GM19239 (cell line): ENCODE measurements at regions not wholly inside any gene's neighbourhood (a gene's known extent, or its start where the extent isn't known, plus 50 kb on each side); places are given as distances from the start of the nearest gene placed in this dataset.

Source experiments
- DNase-seq: peaks from one replicate; pipeline ENCODE4 v3.0.0; 2011; ENCODE audit warnings: low spot score; ENCODE audit not compliant: insufficient read length
- FAIRE-seq: peaks from 2 replicates; lab custom pipeline; 2011; peaks lifted over from hg19 to GRCh38; lab: Jason Lieb, UNC

DNA sequence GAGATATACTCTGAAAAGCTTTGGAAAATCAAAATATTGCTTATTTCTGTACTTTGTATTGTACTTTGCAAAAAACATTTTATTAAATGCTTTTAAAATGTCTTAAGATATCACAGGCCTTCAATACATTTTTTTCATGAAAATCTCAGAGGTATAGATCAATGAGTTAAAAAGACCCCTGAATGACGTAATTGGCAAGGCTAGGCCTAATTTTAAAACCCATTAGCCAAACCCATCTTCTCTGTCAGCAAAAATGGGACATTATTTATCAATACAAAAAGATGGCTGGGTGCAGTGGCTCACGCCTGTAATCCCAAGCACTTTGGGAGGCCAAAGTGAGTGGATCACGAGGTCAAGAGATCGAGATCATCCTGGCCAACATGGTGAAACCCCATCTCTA, 84.8 kb upstream of the PAK5 start:
- DNase-seq (no peak), FAIRE-seq (no peak)

DNA sequence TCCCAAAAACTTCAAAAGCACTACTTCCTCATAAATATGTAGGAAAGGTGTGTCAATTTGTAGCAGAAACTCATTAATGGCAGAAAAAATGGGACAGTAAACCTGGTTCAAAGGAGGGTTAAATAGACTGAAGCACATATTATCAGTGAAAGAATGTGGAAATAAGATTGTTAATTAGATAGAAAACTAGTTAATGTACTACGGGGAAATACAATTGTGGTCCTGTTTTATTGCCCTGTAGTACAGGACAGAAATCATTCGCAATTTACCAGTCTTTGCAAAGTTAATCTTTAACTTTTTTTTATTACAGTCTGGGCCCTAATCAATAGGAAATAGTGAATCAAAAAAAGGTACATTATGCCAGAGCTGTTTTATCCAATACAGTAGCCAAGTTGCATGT, 82.0 kb upstream of the PAK5 start:
- FAIRE-seq: no peak

DNA sequence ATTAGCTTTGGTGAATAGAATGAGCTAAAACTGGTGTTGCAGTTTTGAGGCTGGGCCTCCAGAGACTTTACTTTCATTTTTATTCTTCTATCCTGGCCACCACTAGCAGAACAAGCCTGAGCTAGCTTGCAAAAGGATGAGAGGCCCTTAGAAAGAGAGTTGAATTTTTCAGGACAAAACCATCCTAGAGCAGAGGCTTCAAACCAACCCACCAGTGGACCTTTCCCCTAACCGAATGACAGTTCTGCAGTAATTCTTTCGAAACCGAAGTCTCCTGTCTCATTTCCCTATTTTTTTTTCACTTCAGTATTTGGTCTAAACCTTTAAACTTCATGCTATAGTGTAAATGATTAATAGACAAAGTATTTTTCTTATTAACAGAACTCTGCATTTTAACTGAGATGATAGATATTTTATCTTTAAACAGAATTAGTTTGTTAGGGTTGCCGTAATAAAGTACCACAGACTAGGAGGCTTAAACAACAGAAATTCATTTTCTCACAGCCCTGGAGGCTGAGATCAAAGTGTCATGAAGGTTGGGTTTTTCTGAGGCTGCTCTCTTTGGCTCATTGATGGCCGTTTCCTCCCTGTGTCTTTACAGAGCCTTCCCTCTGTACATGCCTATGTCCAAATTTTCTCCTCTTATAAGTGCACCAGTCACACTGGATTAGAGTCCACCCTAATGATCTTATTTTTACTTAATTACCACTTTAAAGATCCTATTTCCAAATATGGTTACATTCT, 80.6 kb upstream of the PAK5 start:
- FAIRE-seq (peak; percentile 64), DNase-seq (peak; percentile 39)

More for the DNA sequence above, 82.0 kb upstream of the PAK5 start:
- no peak for DNase-seq

DNA sequence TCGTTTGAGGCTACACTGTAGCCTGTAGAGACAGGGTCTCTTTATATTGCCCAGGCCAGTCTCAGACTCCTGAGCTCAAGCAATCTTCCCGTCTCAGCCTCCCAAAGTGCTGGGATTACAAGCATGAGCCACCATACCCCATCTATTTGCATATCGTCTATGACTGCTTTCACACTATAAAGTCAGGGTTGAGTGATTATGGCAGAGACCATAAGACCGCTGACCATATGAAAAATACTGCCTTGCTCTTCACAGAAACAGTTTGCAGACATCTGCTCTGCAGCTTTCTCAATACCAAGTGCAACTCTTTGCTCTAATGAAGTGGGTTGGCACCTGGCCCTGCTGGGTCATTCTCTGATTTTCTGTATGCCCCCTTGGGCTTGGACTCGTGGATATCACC, 79.5 kb upstream of the PAK5 start:
- DNase-seq (no peak), FAIRE-seq (no peak)

DNA sequence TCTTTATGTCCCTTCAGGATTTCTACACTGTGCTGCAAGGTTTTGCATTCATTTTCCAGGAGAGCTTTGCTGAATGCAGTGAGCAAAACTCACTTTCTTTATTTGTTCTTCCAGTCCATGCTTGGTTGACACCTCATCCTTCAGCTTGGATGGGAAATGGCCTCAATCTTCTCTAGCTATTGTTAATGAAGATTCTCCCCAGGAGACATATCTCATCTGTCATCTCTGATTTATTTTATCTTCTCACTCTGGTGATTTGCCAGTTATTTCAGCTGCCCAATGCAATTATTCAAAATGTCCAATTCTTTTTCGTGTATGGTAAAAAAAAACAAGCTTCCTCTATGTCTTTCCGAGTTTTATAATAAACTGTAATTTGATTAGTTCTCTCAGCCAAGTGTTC, 77.9 kb upstream of the PAK5 start:
- FAIRE-seq (no peak), DNase-seq (no peak)

DNA sequence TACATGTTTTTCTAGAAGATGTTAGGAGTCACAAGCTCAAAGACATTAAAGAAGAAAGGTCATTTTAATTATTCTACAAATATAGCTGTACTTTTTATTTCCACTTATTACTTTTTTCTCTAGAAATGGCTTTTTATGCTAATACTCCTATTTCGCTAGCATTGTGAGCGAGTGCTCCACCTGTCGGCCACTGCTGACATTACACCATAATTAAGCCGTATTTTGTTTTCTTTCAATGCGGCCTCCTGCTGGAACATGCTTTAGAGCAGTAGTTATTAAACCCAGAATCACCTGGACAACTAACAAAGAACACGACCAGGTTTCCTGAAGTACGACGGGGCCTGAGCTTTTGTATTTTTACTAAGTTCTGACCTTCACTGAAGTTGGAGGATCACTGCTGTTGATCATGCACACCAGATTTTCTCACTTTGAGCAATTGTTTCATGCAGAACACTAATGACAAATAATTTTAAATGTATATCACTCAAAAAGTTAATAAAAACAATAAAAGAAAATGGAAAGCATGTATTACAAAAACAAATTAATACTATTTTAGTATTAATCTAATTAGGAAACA, 74.1 kb upstream of the PAK5 start:
- FAIRE-seq: peak; percentile 93
- no peak for DNase-seq

DNA sequence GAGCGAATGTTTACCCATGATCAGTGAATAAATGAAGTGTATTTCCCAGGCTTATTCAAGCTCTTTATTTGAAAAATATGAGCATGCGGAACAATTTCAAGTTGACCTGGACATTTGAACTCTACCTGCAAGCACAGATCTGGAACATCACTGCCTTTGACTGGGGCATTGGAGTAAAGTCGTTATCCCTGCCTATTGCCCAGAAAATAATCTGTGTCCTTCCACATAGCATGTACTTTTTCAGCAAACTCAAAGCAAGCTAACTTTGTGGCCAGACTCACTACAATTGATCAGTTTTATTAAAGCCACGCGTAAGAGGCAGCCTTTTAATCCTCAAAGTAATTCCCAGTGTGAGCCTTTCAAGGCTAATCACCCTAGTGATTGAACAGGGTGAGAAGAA, 73.4 kb upstream of the PAK5 start:
- DNase-seq (no peak), FAIRE-seq (no peak)

DNA sequence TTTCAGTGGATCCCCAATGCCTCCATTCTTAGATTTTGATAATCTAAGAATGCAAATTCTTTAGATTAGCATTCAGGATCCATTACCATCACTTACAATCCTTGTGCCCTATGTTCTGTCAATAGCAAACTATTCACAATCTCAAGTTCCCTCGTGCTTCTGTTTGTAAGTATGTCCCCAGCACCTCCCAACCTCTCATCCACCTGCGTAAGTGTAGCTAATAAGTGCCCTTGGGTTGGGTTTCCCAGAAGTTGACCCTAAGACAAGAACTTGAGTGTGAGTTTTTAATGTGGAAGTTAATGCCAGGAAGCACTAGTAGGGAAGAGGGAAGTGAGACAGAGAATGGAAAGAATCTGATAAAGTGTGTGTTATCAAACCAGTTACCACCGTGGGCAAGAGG, 72.6 kb upstream of the PAK5 start:
- no peak for FAIRE-seq
- DNase-seq: no peak

DNA sequence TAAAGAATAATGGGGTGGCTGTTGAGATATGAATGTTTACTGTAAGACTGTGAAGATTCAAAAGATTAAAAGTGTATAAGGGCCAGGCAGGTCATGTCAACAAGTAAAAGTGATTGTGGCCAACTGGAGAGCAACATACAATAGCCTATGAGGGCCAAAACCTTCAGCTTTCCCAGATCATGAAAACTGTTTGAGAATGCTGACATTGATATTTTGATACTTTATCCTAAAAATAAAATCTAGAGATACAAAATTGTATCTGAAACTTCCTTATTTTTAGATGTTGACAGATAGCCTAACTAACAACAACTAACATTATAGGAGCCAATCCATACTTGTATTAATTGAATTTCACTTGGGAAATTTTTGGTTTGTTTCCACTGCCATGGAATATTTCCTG, 70.3 kb upstream of the PAK5 start:
- no peak for DNase-seq
- FAIRE-seq: no peak

DNA sequence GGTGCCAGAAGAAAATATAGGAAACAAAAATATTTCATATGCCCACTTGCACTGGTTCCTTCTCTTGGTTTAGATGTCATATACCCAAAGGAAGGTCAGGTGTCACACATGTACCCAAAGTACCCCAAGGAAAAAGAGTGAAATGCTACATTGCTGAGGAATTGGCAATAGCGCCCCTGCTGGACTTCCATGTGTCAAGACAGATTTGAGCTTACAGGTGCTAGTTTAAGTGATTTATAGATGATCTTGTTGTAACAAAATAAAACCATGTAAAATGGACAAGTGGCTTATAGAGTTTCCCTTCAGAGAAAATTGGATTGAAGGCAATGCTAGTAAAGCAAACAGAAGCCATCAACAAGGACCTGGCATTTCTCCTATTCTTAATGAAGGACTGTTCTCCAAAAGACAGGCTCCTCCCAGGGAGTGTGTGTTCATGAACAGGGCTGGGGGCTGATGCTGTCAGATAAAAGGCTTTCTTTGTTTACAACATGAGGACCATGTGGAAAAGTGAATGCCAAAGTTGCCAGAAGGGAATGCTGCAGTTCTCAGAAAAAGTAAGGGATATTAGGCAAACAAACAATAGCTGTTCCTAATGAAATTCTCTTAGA, 64.3 kb upstream of the PAK5 start:
- DNase-seq (no peak), FAIRE-seq (no peak)

DNA sequence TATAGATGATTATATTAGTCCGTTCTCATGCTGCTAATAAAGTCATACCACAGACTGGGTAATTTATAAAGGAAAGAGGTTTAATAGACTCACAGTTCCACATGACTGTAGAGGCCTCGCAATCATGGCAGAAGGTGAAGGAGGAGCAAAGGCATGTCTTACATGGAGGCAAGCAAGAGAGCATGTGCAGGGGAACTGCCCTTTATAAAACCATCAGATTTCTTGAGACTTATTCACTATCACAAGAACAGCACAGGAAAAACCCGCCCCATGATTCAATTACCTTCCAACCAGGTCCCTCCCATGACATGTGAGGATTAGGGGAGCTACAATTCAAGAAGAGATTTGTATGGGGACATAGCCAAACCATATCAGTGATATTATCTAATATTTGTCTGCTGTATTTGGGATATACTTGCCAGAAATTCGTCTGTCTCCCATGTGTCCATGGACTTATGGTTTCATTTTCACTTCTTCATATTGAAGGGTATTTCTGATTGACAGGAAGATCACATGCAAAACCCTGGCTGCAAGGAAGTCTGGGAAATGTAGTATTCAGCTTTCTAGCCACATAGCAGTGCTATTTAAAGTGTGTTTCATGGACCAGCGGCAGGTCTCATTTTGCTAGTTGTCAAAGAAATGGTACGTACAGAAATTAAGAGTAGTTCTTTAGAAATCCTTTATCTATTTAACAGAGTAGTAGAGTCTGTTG, 50.5 kb upstream of the PAK5 start:
- FAIRE-seq (no peak), DNase-seq (peak; percentile 2)
